Heart left ventricle (tissue), 13 donors: ENCODE measurements at regions not wholly inside any gene's neighbourhood (a gene's known extent, or its start where the extent isn't known, plus 50 kb on each side); places are given as distances from the start of the nearest gene placed in this dataset.

Experiments
- POLR2A ChIP-seq, 2 donors: fragments of 450-650 bp; IDR thresholded peaks; one replicate each; pipeline ENCODE4 v1.6.1; 2017; ENCODE audit warnings: antibody characterized with exemption in 2 of 2, mild to moderate bottlenecking in 2 of 2, moderate library complexity in 2 of 2
- TF ChIP-seq, protein P1 (sequence below), 12 donors: fragments of 200-600 bp; sonication (generic) in 4 of 12; IDR thresholded peaks; one replicate each; pipeline versions ENCODE4 v1.5.0 to v1.8.0; 2018 to 2022; ENCODE audit warnings: antibody characterized with exemption in 12 of 12, mild to moderate bottlenecking in 5 of 12
- donor health status: ischemic (EF 13 %, LVEDD 7.1; RV severe dilation, severe dysfunction).
- donor health status: DM: no; HTN: yes; CAD: no.
- donor health status: DM: no; HTN: no; CAD: no.
- donor health status: ischemic (EF 25% LVEDD 6.9; RV normal size, moderate dysfunction).
- donor health status: ischemic (EF 25% LVEDD 5.7; RV mildly dilated, moderate dysfunction).
- donor health status: ischemic (EF 35%, LVEDD 5.7; RV mildly dilated, moderate dysfunction).
- donor health status: nonischemic (EF 11% LVEDD 7.7; RV severe dilation, severe dysfunction).
- donor health status: DM: yes; HTN: yes; CAD: no.
- donor health status: PGD.
- donor health status: ischemic (EF 29% LVEDD 5.4; RV normal size, mild dysfunction).
- donor health status: nonischemic (EF 23%, LVEDD 6.1; RV moderate dilation, normal function).

DNA sequence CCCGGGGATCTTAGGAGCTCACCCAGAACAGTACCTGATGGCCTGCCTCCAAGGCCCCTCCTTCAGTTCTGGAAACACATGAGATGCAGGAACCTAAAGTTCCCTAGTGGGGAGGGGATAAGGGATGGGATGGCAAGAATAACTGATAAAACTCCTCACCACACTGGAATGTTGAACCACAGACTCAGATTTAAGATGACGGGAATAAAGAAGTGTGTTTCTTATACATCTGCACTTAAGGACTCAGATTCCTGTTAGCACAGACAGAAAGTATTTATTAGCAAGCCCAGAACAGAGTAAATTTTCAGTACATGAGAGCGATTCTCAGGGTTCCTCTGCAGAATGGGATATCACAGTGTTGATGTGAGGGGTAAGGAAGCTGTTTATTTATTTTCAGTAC lies 245.2 kb downstream of the TLE3 start:
- TF ChIP-seq, protein P1, sequence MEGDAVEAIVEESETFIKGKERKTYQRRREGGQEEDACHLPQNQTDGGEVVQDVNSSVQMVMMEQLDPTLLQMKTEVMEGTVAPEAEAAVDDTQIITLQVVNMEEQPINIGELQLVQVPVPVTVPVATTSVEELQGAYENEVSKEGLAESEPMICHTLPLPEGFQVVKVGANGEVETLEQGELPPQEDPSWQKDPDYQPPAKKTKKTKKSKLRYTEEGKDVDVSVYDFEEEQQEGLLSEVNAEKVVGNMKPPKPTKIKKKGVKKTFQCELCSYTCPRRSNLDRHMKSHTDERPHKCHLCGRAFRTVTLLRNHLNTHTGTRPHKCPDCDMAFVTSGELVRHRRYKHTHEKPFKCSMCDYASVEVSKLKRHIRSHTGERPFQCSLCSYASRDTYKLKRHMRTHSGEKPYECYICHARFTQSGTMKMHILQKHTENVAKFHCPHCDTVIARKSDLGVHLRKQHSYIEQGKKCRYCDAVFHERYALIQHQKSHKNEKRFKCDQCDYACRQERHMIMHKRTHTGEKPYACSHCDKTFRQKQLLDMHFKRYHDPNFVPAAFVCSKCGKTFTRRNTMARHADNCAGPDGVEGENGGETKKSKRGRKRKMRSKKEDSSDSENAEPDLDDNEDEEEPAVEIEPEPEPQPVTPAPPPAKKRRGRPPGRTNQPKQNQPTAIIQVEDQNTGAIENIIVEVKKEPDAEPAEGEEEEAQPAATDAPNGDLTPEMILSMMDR (IDR thresholded peaks at IDR 0.05), result no peak
- no peak for TF ChIP-seq POLR2A (IDR thresholded peaks at IDR 0.05)
